ENCODE measurements at regions not wholly inside any gene's neighbourhood (a gene's known extent, or its start where the extent isn't known, plus 50 kb on each side); places are given as distances from the start of the nearest gene placed in this dataset.

GRCh38 chr14:97959251-97959650 is 1162.1 kb downstream of the VRK1 start:
- H3K4me3 Mint-ChIP-seq (ENCODE audit: unreplicated experiment): no peak overlapping the region
- peaks cover 1% of the 10 kb centered on the region for H3K9me3 Mint-ChIP-seq (ENCODE audit: unreplicated experiment)
- H3K4me1 Mint-ChIP-seq (ENCODE audit: low read depth, unreplicated experiment): no peaks in the 10 kb centered on the region
- no peak for DNase-seq
- no peak overlapping the region for H3K27ac Mint-ChIP-seq (ENCODE audit: unreplicated experiment)
- TF ChIP-seq, protein P1, sequence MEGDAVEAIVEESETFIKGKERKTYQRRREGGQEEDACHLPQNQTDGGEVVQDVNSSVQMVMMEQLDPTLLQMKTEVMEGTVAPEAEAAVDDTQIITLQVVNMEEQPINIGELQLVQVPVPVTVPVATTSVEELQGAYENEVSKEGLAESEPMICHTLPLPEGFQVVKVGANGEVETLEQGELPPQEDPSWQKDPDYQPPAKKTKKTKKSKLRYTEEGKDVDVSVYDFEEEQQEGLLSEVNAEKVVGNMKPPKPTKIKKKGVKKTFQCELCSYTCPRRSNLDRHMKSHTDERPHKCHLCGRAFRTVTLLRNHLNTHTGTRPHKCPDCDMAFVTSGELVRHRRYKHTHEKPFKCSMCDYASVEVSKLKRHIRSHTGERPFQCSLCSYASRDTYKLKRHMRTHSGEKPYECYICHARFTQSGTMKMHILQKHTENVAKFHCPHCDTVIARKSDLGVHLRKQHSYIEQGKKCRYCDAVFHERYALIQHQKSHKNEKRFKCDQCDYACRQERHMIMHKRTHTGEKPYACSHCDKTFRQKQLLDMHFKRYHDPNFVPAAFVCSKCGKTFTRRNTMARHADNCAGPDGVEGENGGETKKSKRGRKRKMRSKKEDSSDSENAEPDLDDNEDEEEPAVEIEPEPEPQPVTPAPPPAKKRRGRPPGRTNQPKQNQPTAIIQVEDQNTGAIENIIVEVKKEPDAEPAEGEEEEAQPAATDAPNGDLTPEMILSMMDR (IDR thresholded peaks at IDR 0.05; ENCODE audit: partially characterized antibody, unreplicated experiment): no peak
- no peaks in the 10 kb centered on the region for H3K27me3 Mint-ChIP-seq (ENCODE audit: unreplicated experiment)
- H3K36me3 Mint-ChIP-seq (ENCODE audit: unreplicated experiment): peaks cover 4% of the 10 kb centered on the region

GRCh38 chr14:97960436-97960835 is 1163.3 kb downstream of the VRK1 start:
- TF ChIP-seq, protein P1 (IDR thresholded peaks at IDR 0.05; ENCODE audit: partially characterized antibody, unreplicated experiment): no peak
- no peak overlapping the region for H3K4me3 Mint-ChIP-seq (ENCODE audit: unreplicated experiment)
- peaks cover 2% of the 10 kb centered on the region for H3K27me3 Mint-ChIP-seq (ENCODE audit: unreplicated experiment)
- no peak for DNase-seq
- peaks cover 9% of the 10 kb centered on the region for H3K4me1 Mint-ChIP-seq (ENCODE audit: low read depth, unreplicated experiment)
- H3K27ac Mint-ChIP-seq (ENCODE audit: unreplicated experiment): no peak overlapping the region
- peaks cover 3% of the 10 kb centered on the region for H3K9me3 Mint-ChIP-seq (ENCODE audit: unreplicated experiment)
- peaks cover 4% of the 10 kb centered on the region for H3K36me3 Mint-ChIP-seq (ENCODE audit: unreplicated experiment)

DNA sequence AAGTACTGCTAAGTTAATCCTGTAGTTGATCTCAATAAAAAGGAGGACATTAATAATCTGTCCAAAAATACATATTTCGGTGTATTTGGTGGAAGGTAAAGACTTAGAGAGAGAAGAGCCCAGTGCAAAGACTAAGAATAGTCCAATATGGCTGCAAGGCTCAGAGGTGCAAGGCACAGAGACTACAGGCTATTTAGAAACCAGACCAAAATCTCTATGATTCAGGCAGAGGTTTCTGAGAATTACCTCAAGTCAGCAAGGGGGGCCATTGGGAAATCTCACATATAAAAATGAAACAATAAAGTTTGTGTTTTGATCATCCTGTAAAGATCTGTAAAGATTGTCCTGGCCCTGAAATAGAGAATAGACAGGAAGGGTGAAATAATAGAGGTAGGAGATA is 1173.0 kb downstream of the VRK1 start:
- Mint-ChIP-seq H3K27ac (ENCODE audit: unreplicated experiment) (no peak overlapping the region), H3K36me3 (ENCODE audit: unreplicated experiment) (no peaks in the 10 kb centered on the region), H3K9me3 (ENCODE audit: unreplicated experiment) (no peaks in the 10 kb centered on the region), H3K27me3 (ENCODE audit: unreplicated experiment) (peaks cover 2% of the 10 kb centered on the region), H3K4me1 (ENCODE audit: low read depth, unreplicated experiment) (peaks cover under 1% of the 10 kb centered on the region), H3K4me3 (ENCODE audit: unreplicated experiment) (no peak overlapping the region)
- no peak for DNase-seq
- TF ChIP-seq, protein P1 (IDR thresholded peaks at IDR 0.05; ENCODE audit: partially characterized antibody, unreplicated experiment): no peak

GRCh38 chr14:97975216-97975615 is 1178.0 kb downstream of the VRK1 start:
- no peak overlapping the region for H3K4me3 Mint-ChIP-seq (ENCODE audit: unreplicated experiment)
- H3K9me3 Mint-ChIP-seq (ENCODE audit: unreplicated experiment): no peaks in the 10 kb centered on the region
- H3K27me3 Mint-ChIP-seq (ENCODE audit: unreplicated experiment): no peaks in the 10 kb centered on the region
- H3K36me3 Mint-ChIP-seq (ENCODE audit: unreplicated experiment): no peaks in the 10 kb centered on the region
- TF ChIP-seq, protein P1 (IDR thresholded peaks at IDR 0.05; ENCODE audit: partially characterized antibody, unreplicated experiment): no peak
- no peak overlapping the region for H3K27ac Mint-ChIP-seq (ENCODE audit: unreplicated experiment)
- peaks cover 4% of the 10 kb centered on the region for H3K4me1 Mint-ChIP-seq (ENCODE audit: low read depth, unreplicated experiment)
- DNase-seq: no peak

- DNase-seq: no peak
- Mint-ChIP-seq H3K36me3 (ENCODE audit: unreplicated experiment) (no peaks in the 10 kb centered on the region), H3K9me3 (ENCODE audit: unreplicated experiment) (no peaks in the 10 kb centered on the region), H3K4me1 (ENCODE audit: low read depth, unreplicated experiment) (peaks cover 4% of the 10 kb centered on the region), H3K27ac (ENCODE audit: unreplicated experiment) (no peak overlapping the region), H3K4me3 (ENCODE audit: unreplicated experiment) (no peak overlapping the region), H3K27me3 (ENCODE audit: unreplicated experiment) (no peaks in the 10 kb centered on the region)
- TF ChIP-seq, protein P1 (IDR thresholded peaks at IDR 0.05; ENCODE audit: partially characterized antibody, unreplicated experiment): no peak
Observed at GRCh38 chr14:97975962-97976361, 1178.8 kb downstream of the VRK1 start.
